Heart left ventricle (tissue), 16 donors: ENCODE measurements at regions not wholly inside any gene's neighbourhood (a gene's known extent, or its start where the extent isn't known, plus 50 kb on each side); places are given as distances from the start of the nearest gene placed in this dataset.

Source experiments
- ATAC-seq, 4 donors: fragments of 200-7000 bp; cut with Tn5 transposase; one replicate each; pipeline ENCODE4 v1.9.1; 2020 to 2022; ENCODE audit warnings: moderate library complexity in 4 of 4, mild to moderate bottlenecking in 3 of 4, moderate number of reproducible peaks in 1 of 4
- DNase-seq, 5 donors: peaks; one replicate each; pipeline ENCODE4 v3.0.0-alpha.2; 2020
- H3K27ac ChIP-seq, 12 donors: fragments of 200-600 bp; sonication (generic) in 4 of 12; one replicate each; pipeline versions ENCODE4 v1.5.0 to v1.8.0; 2016 to 2022; ENCODE audit warnings: mild to moderate bottlenecking in 2 of 12
- H3K27me3 ChIP-seq, 9 donors: fragments of 200-600 bp; sonication (generic) in 2 of 9; one replicate each; pipeline versions ENCODE4 v1.5.1 to v1.8.0; 2016 to 2022; ENCODE audit warnings: mild to moderate bottlenecking in 3 of 9
- H3K36me3 ChIP-seq, 9 donors: fragments of 200-600 bp; sonication (generic) in 2 of 9; one replicate each; pipeline versions ENCODE4 v1.5.0 to v1.8.0; 2018 to 2022; ENCODE audit warnings: mild to moderate bottlenecking in 2 of 9
- H3K4me1 ChIP-seq, 12 donors: fragments of 200-600 bp; sonication (generic) in 4 of 12; one replicate each; pipeline versions ENCODE4 v1.5.0 to v1.8.0; 2016 to 2022; ENCODE audit warnings: mild to moderate bottlenecking in 3 of 12
- H3K4me3 ChIP-seq, 12 donors: fragments of 200-600 bp; sonication (generic) in 4 of 12; one replicate each; pipeline versions ENCODE4 v1.5.0 to v1.8.0; 2017 to 2022; ENCODE audit warnings: mild to moderate bottlenecking in 9 of 12, moderate library complexity in 4 of 12
- H3K9me3 ChIP-seq, 12 donors: fragments of 200-600 bp; sonication (generic) in 4 of 12; one replicate each; pipeline versions ENCODE4 v1.5.0 to v1.8.0; 2016 to 2022; ENCODE audit warnings: mild to moderate bottlenecking in 1 of 12
- POLR2A ChIP-seq, 2 donors: fragments of 450-650 bp; IDR thresholded peaks; one replicate each; pipeline ENCODE4 v1.6.1; 2017; ENCODE audit warnings: antibody characterized with exemption in 2 of 2, mild to moderate bottlenecking in 2 of 2, moderate library complexity in 2 of 2
- WGBS, 4 donors: extraction: QIAGEN DNeasy Blood & Tissue Kit in 2 of 4; methylation state at CpG; one replicate each; pipeline versions ENCODE4 v1.1.5 to v1.1.7; 2013 to 2018; 5-methylcytosine and 5-hydroxymethylcytosine counted together
- intact Hi-C, 10 donors: fragments of 100-400 bp; cut with DNase I; formaldehyde crosslinking; loops; one replicate each; pipeline versions ENCODE4 v1.11.1 to v1.14.2; 2022
- TF ChIP-seq, protein P1 (sequence below), 12 donors: fragments of 200-600 bp; sonication (generic) in 4 of 12; IDR thresholded peaks; one replicate each; pipeline versions ENCODE4 v1.5.0 to v1.8.0; 2018 to 2022; ENCODE audit warnings: antibody characterized with exemption in 12 of 12, mild to moderate bottlenecking in 5 of 12
- donor health status: ischemic (EF 13 %, LVEDD 7.1; RV severe dilation, severe dysfunction).
- donor health status: healthy with polysubstance abuse.
- donor health status: DM: no; HTN: yes; CAD: no.
- donor health status: DM: no; HTN: no; CAD: no.
- donor health status: ischemic (EF 25% LVEDD 6.9; RV normal size, moderate dysfunction).
- donor health status: ischemic (EF 25% LVEDD 5.7; RV mildly dilated, moderate dysfunction).
- donor health status: healthy.
- donor health status: DM: yes; HTN: yes; CAD: no.
- donor health status: ischemic (EF 35%, LVEDD 5.7; RV mildly dilated, moderate dysfunction).
- donor health status: nonischemic (EF 11% LVEDD 7.7; RV severe dilation, severe dysfunction).
- donor health status: DM: yes; HTN: yes; CAD: no.
- donor health status: PGD.
- donor health status: ischemic (EF 29% LVEDD 5.4; RV normal size, mild dysfunction).
- donor health status: nonischemic (EF 23%, LVEDD 6.1; RV moderate dilation, normal function).

DNA sequence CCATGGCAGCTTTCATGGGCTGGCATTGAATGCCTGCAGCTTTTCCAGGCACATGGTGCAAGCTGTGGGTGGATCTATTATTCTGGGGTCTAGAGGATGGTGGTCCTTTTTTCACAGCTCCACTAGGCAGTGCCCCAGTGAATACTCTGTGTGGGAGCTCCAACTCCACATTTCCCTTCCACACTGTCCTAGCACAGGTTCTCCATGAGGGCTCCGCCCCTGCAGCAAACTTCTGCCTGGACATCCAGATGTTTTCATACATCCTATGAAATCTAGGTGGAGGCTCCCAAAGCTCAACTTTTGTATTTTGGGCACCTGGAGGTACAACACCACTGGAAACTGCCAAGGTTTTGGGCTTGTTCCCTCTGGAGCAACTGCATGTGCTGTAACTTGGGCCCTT is 450.6 kb downstream of the LMO7 start:
- WGBS, 4 donors: 87 to 100% (median 96%) methylated on average over 1 of the region's 1 CpG
- ATAC-seq (no peak), DNase-seq (no peak)
- intact Hi-C loops: no loop called here
- H3K36me3 ChIP-seq: no peaks in the 10 kb centered on the region
- H3K27me3 ChIP-seq: no peaks in the 10 kb centered on the region
- H3K9me3 ChIP-seq: peaks cover 0 to 22% (median 8%) of the 10 kb centered on the region in 12 donors
- TF ChIP-seq, protein P1, sequence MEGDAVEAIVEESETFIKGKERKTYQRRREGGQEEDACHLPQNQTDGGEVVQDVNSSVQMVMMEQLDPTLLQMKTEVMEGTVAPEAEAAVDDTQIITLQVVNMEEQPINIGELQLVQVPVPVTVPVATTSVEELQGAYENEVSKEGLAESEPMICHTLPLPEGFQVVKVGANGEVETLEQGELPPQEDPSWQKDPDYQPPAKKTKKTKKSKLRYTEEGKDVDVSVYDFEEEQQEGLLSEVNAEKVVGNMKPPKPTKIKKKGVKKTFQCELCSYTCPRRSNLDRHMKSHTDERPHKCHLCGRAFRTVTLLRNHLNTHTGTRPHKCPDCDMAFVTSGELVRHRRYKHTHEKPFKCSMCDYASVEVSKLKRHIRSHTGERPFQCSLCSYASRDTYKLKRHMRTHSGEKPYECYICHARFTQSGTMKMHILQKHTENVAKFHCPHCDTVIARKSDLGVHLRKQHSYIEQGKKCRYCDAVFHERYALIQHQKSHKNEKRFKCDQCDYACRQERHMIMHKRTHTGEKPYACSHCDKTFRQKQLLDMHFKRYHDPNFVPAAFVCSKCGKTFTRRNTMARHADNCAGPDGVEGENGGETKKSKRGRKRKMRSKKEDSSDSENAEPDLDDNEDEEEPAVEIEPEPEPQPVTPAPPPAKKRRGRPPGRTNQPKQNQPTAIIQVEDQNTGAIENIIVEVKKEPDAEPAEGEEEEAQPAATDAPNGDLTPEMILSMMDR (IDR thresholded peaks at IDR 0.05): no peak
- TF ChIP-seq POLR2A (IDR thresholded peaks at IDR 0.05): no peak
- H3K4me1 ChIP-seq: no peaks in the 10 kb centered on the region
- H3K27ac ChIP-seq: no peak overlapping the region
- no peak overlapping the region for H3K4me3 ChIP-seq

DNA sequence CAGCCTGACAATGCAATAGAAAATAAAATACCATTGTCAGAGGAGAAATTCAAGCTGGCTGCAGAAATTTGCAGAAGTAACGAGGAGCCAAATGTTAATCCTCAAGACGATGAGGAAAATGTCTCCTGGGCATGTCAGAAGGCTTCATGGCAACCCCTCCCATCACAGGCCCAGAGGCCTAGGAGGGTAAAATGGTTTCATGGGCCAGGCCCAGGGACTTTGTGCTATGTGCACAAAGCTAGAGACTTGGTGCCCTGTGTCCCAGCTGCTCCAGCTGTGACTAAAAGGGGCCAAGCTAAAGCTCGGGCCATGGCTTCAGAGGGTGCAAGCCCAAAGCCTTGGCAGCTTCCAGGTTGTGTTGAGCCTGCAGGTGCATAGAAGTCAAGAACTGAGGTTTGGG is 431.7 kb downstream of the LMO7 start:
- Histone ChIP-seq H3K4me3 (no peak overlapping the region), H3K9me3 (peaks cover 0 to 24% (median 6%) of the 10 kb centered on the region in 12 donors), H3K36me3 (no peaks in the 10 kb centered on the region), H3K27ac (no peak overlapping the region), H3K27me3 (no peaks in the 10 kb centered on the region), H3K4me1 (no peaks in the 10 kb centered on the region)
- ATAC-seq (no peak), DNase-seq (no peak)
- intact Hi-C loops: no loop called here
- WGBS, 4 donors: 83 to 92% (median 86%) methylated on average over 3 of the region's 3 CpGs
- TF ChIP-seq POLR2A (IDR thresholded peaks at IDR 0.05): no peak
- TF ChIP-seq, protein P1 (IDR thresholded peaks at IDR 0.05): no peak

DNA sequence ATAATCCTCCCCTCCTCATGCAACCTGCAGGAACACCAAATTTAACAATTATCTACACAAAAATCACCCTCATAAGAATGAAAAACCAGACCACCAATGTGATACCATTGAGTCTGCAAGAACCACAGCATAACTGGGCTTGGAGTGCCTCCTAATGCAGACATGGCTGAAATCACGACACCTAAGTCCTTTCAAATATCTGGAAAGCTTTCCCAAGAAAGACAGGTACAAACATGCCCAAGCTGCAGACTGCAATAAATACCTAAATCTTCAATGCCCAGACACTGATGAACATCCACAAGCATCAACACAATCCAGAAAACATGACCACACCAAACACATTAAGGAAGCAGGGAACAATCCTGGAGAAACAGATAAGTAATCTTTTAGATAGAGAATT is 417.1 kb downstream of the LMO7 start:
- H3K4me3 ChIP-seq: no peak overlapping the region
- H3K9me3 ChIP-seq: peaks cover 0 to 15% (median 0%) of the 10 kb centered on the region in 12 donors
- no peak for DNase-seq
- no peak overlapping the region for H3K27ac ChIP-seq
- H3K27me3 ChIP-seq: no peaks in the 10 kb centered on the region
- no peak for TF ChIP-seq POLR2A (IDR thresholded peaks at IDR 0.05)
- TF ChIP-seq, protein P1 (IDR thresholded peaks at IDR 0.05): no peak
- ATAC-seq: no peak
- WGBS, 4 donors: 79 to 83% (median 81%) methylated on average over 1 of the region's 1 CpG
- H3K4me1 ChIP-seq: no peaks in the 10 kb centered on the region
- intact Hi-C loops: no loop called here
- no peaks in the 10 kb centered on the region for H3K36me3 ChIP-seq

DNA sequence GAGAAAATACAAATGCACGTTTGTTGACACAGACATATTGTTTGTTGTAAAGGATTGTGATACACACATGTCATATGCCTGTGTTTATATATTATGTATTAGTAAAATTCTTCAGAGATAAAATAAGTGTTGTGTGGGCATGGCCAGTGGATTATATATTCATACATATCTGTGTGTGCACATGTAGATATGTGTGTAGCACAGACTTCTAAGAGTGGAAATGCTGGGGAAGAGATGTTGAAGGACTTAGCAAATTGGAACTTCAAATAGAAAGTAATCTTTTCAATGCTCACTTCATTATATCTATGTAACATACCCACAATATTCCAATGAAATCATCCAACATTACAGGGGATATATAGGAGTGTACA is 413.2 kb downstream of the LMO7 start:
- ATAC-seq: no peak
- no peak for TF ChIP-seq POLR2A (IDR thresholded peaks at IDR 0.05)
- TF ChIP-seq, protein P1 (IDR thresholded peaks at IDR 0.05): no peak
- intact Hi-C loops: no loop called here

More for the DNA sequence above, 413.2 kb downstream of the LMO7 start:
- no peak for DNase-seq
- Histone ChIP-seq H3K36me3 (no peaks in the 10 kb centered on the region), H3K4me1 (no peaks in the 10 kb centered on the region), H3K4me3 (no peak overlapping the region), H3K27me3 (no peaks in the 10 kb centered on the region), H3K27ac (no peak overlapping the region), H3K9me3 (no peaks in the 10 kb centered on the region)
- WGBS, 4 donors: 48 to 64% (median 57%) methylated on average over 1 of the region's 1 CpG
